Pulmonary artery endothelial cell (primary cell): ENCODE measurements at regions not wholly inside any gene's neighbourhood (a gene's known extent, or its start where the extent isn't known, plus 50 kb on each side); places are given as distances from the start of the nearest gene placed in this dataset.
"Not testable (repeated sequence)": the region's sequence is repeated elsewhere in the genome, so short reads cannot be mapped to it uniquely, and the experiment has no call there.

Experiments
- DNase-seq: peaks from one replicate; pipeline ENCODE4 v3.0.0-alpha.2; 2011; ENCODE audit warnings: low read depth, low spot score

DNA sequence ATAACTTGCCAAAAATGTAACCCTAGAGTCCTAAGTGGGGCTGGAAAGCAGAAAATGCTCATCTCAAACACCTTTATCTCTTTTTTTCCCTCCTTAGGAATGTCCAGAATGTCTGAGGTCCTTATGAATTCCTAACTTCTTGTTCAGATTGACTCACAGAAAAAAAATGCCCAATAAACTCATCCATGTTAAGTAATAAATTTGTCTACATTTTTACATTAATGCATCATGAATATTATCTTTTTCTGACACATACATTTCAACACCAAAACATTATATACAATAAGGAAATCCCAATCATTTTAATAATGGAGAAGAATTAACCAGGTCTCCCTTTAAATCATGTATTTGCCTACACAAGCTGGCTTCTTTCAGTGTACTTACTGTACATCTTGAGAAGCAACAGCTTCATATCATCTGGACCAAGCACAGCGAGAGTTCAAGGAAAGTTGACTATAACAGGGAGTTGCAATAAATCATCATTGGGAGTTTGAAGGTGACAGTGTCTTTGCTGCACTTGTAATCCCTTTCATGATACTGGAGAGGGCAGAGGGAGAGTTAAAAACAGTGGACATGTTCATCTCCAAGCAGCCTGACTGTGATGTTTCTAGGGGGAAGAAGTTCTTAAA is 565.2 kb downstream of the LTN1 start:
- DNase-seq, result no peak

- DNase-seq, result no peak
Measured at GRCh38 chr21:28426545-28426944, 566.1 kb downstream of the LTN1 start.

GRCh38 chr21:28423521-28424190 is 569.0 kb downstream of the LTN1 start:
- no peak for DNase-seq

- no peak for DNase-seq
Measured at GRCh38 chr21:28421716-28422524, 570.8 kb downstream of the LTN1 start.

DNA sequence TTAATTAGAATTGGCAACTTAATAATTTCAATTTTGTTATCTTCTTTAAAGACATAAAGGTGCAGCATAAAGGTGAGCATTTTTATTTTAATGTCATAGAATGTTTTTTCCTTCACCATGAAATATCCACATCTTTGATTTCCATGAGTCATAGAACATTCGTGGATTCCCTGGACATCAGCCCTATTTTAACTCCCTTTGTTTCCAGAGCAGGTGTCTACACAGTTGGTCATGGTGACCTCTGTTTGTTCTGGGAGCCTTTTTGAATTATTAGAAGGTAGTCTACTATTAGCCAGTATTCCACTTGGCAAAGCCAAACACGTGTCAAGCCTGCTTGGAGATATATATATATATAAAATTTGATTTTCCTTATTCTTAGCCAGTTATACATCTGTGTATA is 572.9 kb downstream of the LTN1 start:
- DNase-seq, result no peak

DNA sequence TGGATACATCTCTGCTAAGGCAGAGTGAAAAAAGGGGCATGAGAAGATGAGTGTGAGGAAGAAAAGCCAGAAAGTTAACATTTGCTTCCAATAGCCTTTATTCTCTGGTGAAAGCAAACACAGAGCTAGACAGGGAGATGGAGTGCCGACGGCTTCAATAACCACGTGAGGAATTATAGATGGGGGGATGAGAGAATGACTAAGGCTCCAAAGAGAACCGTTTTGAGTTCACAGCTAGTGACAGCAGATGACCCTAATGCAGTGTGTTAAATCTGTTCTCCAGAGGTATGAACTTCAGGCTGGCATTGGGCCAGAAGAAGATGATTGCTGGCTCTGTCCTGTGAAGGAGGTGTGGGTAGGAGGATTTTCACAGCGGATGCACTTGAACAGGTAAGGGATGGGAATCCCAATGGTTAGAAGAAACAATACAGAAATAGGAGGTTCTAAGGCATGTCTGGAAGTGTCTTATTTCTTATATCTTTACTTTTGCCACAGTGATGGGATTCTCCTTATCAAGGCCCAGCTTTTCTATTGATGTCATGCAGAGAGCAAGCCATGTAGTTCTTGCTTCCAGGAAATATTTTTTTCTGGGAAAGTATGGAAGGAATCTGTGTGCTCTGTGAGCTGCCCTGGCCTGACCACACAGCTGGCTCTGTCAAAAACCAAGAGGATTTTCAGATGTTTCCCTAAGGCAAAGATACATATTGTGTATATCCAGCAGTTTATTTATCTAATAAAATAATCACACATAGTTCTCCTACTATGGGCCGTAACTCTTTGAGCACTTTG is 573.8 kb downstream of the LTN1 start:
- no peak for DNase-seq

DNA sequence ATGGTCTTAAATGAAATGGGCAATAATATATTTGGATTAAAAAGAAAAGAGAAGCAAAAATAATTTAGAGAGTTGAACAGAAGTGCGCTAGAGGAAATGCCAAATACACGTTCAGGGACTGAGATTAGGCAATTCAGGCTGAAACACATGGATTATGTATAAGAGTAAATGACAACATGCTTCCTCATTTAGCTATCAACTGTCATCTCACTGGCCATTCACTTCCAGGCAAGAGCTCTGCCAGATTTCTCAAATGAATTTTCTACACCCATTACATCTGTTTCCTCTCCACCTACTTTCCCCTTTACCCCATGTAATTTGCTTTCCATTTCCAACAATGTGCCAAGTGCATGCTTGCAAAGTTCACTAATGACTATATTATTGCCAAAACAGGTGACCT is 582.4 kb downstream of the LTN1 start:
- DNase-seq, result no peak

- no peak for DNase-seq
Measured at GRCh38 chr21:28402616-28402989, 590.1 kb downstream of the LTN1 start.

DNA sequence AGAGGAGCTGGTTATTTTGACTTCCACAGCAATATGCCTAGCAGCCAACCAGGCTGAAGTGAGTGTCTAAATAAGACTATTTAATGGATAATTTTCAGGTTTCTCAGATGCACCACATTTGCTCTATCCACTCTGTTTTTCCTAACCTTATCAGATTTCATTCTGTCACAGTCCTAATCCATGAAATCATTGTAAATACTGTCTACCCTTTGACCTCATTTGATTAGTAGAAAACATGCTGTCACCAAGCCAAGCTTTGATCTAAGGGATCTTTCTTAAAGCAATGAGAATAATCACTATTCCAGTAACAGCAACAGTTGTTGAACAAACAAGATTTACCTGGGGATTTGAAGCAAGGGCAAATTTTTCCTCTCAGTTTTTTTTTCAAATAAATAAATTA is 595.6 kb downstream of the LTN1 start:
- no peak for DNase-seq

- no peak for DNase-seq
Measured at GRCh38 chr21:28396421-28396820, 596.3 kb downstream of the LTN1 start.

DNA sequence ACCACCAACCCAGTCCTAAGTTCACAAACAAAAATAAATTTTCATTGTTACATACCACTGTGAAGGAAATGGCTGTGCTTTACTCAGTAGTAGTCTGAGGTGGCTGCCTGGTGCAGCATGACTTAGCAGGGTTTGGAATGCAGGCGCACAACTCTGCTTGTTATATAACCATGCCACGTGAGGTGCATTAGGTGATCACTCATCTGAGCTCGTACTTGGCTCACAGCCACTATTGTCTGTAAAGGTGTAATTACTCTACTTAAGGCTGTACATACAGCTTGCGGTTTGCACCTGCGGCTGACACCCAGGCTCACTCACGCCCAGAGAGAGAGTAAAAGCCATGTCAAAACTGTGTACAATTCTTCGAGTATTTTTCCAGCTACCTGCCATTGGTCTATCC is 599.4 kb downstream of the LTN1 start:
- no peak for DNase-seq

DNA sequence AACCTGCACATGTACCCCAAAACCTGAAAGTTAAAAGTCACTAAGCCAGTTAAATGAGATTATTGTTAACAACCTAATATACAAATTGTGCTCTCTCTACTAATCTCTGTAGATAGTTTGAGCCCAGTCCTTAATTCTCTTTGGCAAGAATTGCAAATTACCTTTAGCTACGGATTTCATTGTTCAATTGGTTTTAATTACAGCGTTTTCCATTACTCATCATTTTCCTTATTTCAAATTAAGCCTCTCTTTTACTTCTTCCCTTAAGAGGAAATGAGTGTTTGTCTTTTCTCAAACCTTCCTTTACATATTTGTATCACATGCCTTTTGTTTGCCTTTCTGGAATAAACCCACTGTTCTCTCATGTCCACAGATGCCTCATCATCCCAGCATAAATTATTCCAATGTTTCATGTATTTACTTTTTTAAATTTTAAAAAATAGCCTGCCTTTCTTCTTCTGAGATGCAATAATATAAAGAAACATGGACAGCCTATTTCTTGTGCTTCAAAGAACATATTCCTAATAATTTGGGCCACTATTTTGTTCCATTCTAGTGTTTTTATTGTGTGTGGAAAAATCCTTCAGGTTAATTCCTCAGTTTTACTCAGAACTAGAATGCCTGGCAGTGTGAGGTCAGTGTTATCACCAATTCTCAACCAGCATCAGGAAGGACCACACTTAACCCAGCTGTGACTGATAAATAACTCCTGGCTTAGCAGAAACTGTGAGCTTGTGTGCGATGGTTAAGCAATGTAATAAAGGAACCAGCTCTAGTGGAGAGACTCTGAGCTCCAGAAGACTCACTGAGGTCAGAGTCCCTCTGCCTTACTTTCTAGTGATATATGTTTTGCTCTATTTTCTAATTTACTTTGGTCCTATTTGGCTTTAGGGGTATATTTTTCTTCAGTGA is 600.5 kb downstream of the LTN1 start:
- no peak for DNase-seq

GRCh38 chr21:28387220-28387619 is 605.5 kb downstream of the LTN1 start:
- no peak for DNase-seq

- DNase-seq, result no peak
Measured at GRCh38 chr21:28385845-28386244, 606.8 kb downstream of the LTN1 start.

DNA sequence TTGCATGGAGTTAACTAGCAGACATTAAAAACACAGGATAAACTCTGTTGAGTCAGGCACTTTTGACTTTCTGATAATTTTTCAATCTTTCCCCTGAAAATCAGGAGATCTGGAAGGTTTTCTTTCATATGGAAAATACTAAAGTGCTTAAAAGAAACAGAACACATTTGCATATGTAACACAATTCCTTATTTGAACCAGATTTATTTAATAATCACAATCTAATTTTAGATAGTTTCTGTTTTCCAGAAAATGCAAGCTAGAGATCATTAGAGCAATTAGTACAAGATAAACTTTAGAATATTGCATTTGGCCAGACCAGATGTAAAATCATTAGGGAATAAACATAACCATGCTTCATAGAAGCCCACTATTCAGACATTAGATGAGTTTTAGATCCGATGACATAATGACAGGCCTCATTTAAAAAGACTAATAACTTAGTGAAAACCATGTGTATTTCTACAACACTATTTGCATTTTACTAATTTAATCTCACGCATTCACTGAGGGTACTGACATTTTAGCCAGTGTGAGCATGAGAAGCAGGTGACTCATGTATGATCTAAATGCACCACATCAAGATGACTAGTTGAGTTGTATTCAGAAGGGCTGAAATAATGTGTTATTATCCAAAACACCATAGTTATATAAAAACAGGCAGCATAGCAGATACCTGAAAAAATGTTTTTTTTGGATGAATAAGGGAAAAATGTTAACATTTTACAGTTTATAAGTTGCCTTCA is 611.5 kb downstream of the LTN1 start:
- not testable (repeated sequence) for DNase-seq

GRCh38 chr21:28380241-28380640 is 612.4 kb downstream of the LTN1 start:
- no peak for DNase-seq

- no peak for DNase-seq
Measured at GRCh38 chr21:28378026-28378425, 614.7 kb downstream of the LTN1 start.

GRCh38 chr21:28375708-28376385 is 616.8 kb downstream of the LTN1 start:
- DNase-seq, result peak; percentile 5

GRCh38 chr21:28374881-28375280 is 617.8 kb downstream of the LTN1 start:
- DNase-seq, result no peak

GRCh38 chr21:28371713-28372112 is 621.0 kb downstream of the LTN1 start:
- no peak for DNase-seq
